LNCAP (cell line): ENCODE measurements at regions not wholly inside any gene's neighbourhood (a gene's known extent, or its start where the extent isn't known, plus 50 kb on each side); places are given as distances from the start of the nearest gene placed in this dataset.

Experiments
- TF ChIP-seq, protein P1 (sequence below): fragments of 450-650 bp; IDR thresholded peaks from 2 replicates; pipeline ENCODE4 v1.5.1; 2017; ENCODE audit warnings: mild to moderate bottlenecking

DNA sequence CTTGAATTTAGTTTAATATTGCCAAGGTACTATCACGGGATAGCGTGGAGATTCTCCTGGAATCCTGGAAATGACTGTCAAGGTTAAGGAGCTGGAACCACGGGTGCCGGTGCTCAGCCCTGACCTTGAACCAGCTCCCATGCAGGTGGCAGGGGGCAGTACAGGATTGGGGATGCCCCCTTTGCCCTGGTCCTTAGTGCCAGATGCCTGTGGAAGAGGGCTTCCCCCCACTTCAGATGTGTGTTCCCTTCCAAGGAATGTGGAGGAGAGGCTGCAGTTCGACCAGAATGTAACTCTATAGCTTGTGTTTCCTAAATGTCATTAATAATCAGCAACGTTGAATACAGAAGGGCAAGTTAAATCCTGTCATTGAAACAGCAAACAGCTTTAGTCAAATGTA is 258.9 kb downstream of the VRK1 start:
- TF ChIP-seq, protein P1, sequence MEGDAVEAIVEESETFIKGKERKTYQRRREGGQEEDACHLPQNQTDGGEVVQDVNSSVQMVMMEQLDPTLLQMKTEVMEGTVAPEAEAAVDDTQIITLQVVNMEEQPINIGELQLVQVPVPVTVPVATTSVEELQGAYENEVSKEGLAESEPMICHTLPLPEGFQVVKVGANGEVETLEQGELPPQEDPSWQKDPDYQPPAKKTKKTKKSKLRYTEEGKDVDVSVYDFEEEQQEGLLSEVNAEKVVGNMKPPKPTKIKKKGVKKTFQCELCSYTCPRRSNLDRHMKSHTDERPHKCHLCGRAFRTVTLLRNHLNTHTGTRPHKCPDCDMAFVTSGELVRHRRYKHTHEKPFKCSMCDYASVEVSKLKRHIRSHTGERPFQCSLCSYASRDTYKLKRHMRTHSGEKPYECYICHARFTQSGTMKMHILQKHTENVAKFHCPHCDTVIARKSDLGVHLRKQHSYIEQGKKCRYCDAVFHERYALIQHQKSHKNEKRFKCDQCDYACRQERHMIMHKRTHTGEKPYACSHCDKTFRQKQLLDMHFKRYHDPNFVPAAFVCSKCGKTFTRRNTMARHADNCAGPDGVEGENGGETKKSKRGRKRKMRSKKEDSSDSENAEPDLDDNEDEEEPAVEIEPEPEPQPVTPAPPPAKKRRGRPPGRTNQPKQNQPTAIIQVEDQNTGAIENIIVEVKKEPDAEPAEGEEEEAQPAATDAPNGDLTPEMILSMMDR = no peak

- TF ChIP-seq, protein P1 = no peak
These were observed 260.3 kb downstream of the VRK1 start for GRCh38 chr14:97057238-97058073.

DNA sequence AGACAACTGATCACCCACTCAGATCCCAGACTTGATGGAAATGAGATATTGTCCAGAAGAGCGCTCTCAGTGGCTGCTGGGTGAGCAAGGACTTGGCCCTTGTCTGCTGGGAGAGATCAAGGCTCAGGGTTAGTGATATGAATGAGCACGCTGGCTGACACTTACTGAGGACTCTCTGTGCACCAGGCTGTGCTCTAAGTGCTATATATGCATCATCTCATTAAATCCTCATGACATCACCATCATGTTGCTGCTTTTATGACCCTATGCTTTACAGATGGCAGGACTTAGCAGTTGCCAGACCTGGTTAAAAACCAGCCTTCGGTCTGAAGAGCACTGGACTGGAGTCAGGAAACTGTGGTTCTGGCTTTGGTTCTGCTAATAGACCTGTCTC is 260.9 kb downstream of the VRK1 start:
- TF ChIP-seq, protein P1 = no peak

- TF ChIP-seq, protein P1 = no peak
These were observed 261.4 kb downstream of the VRK1 start for GRCh38 chr14:97058589-97058988.

DNA sequence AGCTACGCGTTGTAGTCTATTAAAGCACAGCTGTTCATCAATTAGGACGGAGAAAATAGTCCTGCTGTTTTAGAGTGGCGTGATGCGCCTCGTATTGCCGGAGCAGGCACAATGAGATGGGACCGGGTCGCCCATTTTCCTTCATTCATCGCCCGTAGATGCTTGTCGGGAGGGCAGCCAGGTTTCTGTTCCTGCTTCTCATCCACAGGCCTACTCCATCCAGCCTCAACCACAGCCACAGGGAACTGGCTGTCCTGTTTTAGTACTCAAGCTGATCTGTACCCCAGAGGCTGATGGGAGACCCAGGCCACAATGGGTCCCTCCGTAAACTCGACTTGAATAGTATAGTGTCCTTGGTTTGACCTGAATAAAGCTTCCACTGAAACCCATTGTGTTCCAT is 264.0 kb downstream of the VRK1 start:
- TF ChIP-seq, protein P1 = no peak

DNA sequence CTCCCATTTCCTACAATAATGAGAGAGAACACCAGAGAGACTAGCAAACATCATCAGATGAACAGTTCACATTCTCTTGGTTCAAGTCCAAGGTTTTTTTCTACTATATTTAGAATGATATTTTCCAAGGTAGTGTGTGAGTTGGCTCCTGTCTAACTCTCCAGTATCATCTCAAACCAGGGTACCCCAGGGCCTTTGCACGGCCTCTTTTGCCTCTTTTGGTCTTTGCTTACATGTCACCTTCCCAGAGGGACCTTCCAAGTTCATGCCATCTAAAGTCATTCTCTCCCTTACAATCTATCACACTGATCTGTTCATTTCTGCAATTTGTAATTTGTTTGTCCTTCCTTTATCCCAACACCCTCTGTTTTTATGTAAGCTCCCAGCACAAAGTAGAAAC is 264.5 kb downstream of the VRK1 start:
- TF ChIP-seq, protein P1 = no peak

DNA sequence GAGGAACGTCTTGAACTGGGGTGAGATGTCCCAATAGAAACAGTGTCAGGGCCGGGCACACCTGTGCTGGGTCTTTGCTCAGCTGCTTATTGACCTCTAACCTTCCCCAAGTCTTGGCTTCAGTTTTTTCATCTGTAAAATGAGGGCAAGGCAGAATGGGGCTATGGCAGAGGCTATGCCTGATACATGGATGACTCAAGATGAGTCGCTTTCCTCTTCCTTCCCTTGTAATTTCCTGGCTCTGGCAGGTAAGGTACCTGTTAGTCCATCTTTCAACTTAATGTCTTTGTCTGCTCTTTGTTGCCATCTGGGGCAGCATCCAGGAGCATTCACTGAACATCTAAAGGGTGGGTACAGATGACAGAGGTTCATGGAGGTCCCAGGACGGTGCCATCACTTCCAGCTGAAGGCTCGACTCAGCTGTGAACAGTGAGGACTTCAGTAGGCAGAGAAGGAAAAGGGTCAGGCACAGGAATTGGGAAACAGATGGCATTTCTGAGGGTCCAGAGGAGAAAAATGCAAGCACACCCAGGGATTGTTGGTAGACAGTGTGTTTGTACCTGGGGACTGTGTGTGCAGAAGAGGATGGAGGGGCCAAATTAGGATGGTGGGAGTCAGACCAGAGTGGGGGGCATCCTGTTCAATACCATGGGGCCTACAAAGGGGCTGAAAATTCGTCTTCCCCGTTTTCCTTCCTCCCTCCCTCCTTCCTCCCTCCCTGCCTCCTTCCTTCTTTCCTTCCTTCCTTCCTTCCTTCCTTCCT is 268.3 kb downstream of the VRK1 start:
- TF ChIP-seq, protein P1 = no peak
